HL-60 (cell line): ENCODE measurements at regions not wholly inside any gene's neighbourhood (a gene's known extent, or its start where the extent isn't known, plus 50 kb on each side); places are given as distances from the start of the nearest gene placed in this dataset.

Experiments
- DNase-seq, 2 experiments: peaks; one replicate each; pipeline ENCODE4 v3.0.0-alpha.2; 2010 to 2020; ENCODE audit warnings: low read depth in 1 of 2, low spot score in 1 of 2
- H3K27ac ChIP-seq: fragments of 250-450 bp; sonication (Bioruptor Pico); replicated peaks from 2 replicates; pipeline ENCODE4 v1.5.1; 2020; ENCODE audit warnings: mild to moderate bottlenecking, moderate library complexity
- H3K27me3 ChIP-seq: fragments of 250-450 bp; sonication (Bioruptor Pico); 2 replicates; pipeline ENCODE4 v1.5.1; 2021; ENCODE audit warnings: mild to moderate bottlenecking, moderate library complexity; ENCODE audit not compliant: insufficient read depth, poor library complexity, severe bottlenecking
- H3K4me3 ChIP-seq: replicated peaks from 2 replicates; pipeline ENCODE4 v1.5.1; 2011; ENCODE audit warnings: mild to moderate bottlenecking, control low read depth, low read length; ENCODE audit not compliant: insufficient read depth
- CTCF ChIP-seq: IDR thresholded peaks from one replicate; pipeline ENCODE4 v1.5.1; 2011; ENCODE audit warnings: low read length, control low read depth, inconsistent platforms; ENCODE audit not compliant: insufficient read depth
- GABPA ChIP-seq: IDR thresholded peaks from 2 replicates; pipeline ENCODE4 v1.6.1; 2012; ENCODE audit warnings: low read depth
- POLR2AphosphoS5 ChIP-seq: IDR thresholded peaks from 2 replicates; pipeline ENCODE4 v1.6.1; 2012; ENCODE audit warnings: low read depth
- REST ChIP-seq: IDR thresholded peaks from 2 replicates; pipeline ENCODE4 v1.6.1; 2012; ENCODE audit warnings: low read depth; ENCODE audit not compliant: insufficient replicate concordance
- SPI1 ChIP-seq: IDR thresholded peaks from 2 replicates; pipeline ENCODE4 v1.6.1; 2012; ENCODE audit warnings: low read depth, mild to moderate bottlenecking, borderline replicate concordance

- Histone ChIP-seq H3K4me3 (no peak overlapping the region), H3K27me3 (no peaks in the 10 kb centered on the region), H3K27ac (no peak overlapping the region)
- TF ChIP-seq GABPA = no peak
- no peak for TF ChIP-seq POLR2AphosphoS5
- no peak for TF ChIP-seq REST
- no peak for TF ChIP-seq CTCF
- TF ChIP-seq SPI1 = no peak
- no peak for DNase-seq
These were observed 1085.8 kb downstream of the TDRD15 start for GRCh38 chr2:22209545-22209944.

GRCh38 chr2:22213237-22213636 lies 1089.5 kb downstream of the TDRD15 start:
- no peak for TF ChIP-seq CTCF
- TF ChIP-seq REST = no peak
- no peak for TF ChIP-seq SPI1
- no peak for TF ChIP-seq GABPA
- no peak overlapping the region for H3K27ac ChIP-seq
- no peak overlapping the region for H3K4me3 ChIP-seq
- DNase-seq = no peak
- no peaks in the 10 kb centered on the region for H3K27me3 ChIP-seq

GRCh38 chr2:22215517-22215916 lies 1091.7 kb downstream of the TDRD15 start:
- Histone ChIP-seq H3K27ac (no peak overlapping the region), H3K27me3 (no peaks in the 10 kb centered on the region), H3K4me3 (no peak overlapping the region)
- TF ChIP-seq CTCF (no peak), SPI1 (no peak), GABPA (no peak), REST (no peak), POLR2AphosphoS5 (no peak)
- DNase-seq = no peak
